Astrocyte (in vitro differentiated cells and primary cell): ENCODE measurements at regions not wholly inside any gene's neighbourhood (a gene's known extent, or its start where the extent isn't known, plus 50 kb on each side); places are given as distances from the start of the nearest gene placed in this dataset.
A peak's percentile ranks its signal among the peaks of the same experiment; 100 is the strongest.
"Not testable (repeated sequence)": the region's sequence is repeated elsewhere in the genome, so short reads cannot be mapped to it uniquely, and the experiment has no call there.

Experiments
- DNase-seq: peaks from one replicate; pipeline ENCODE4 v3.0.0-alpha.2; 2010; ENCODE audit warnings: low read depth
- FAIRE-seq: peaks from 2 replicates; lab custom pipeline; 2011; peaks lifted over from hg19 to GRCh38; lab: Jason Lieb, UNC
- H2AFZ ChIP-seq: 2 replicates; pipeline ENCODE4 v1.6.0; 2012; ENCODE audit warnings: low read depth, low read length, inconsistent platforms
- H3K27ac ChIP-seq: 2 replicates; pipeline ENCODE4 v1.5.1; 2011; ENCODE audit warnings: low read depth, low read length, inconsistent platforms
- H3K27me3 ChIP-seq: 2 replicates; pipeline ENCODE4 v1.6.0; 2011; ENCODE audit warnings: low read length, inconsistent platforms; ENCODE audit not compliant: insufficient read depth
- H3K36me3 ChIP-seq: 2 replicates; pipeline ENCODE4 v1.5.1; 2011; ENCODE audit warnings: low read length, inconsistent platforms; ENCODE audit not compliant: insufficient read depth
- H3K4me1 ChIP-seq: 2 replicates; pipeline ENCODE4 v1.5.1; 2011; ENCODE audit warnings: low read length, inconsistent platforms; ENCODE audit not compliant: insufficient read depth
- H3K4me2 ChIP-seq: 2 replicates; pipeline ENCODE4 v1.6.0; 2012; ENCODE audit warnings: low read length, inconsistent platforms
- H3K4me3 ChIP-seq: 2 replicates; pipeline ENCODE4 v1.5.1; 2011; ENCODE audit warnings: low read depth, mild to moderate bottlenecking, low read length, inconsistent platforms; ENCODE audit not compliant: insufficient read depth
- H3K79me2 ChIP-seq: 2 replicates; pipeline ENCODE4 v1.6.0; 2012; ENCODE audit warnings: mild to moderate bottlenecking, low read length, inconsistent platforms; ENCODE audit not compliant: insufficient read depth
- H3K9ac ChIP-seq: 2 replicates; pipeline ENCODE4 v1.6.0; 2012; ENCODE audit warnings: mild to moderate bottlenecking, low read length, inconsistent platforms
- H3K9me3 ChIP-seq: 2 replicates; pipeline ENCODE4 v1.5.1; 2012; ENCODE audit warnings: low read depth, mild to moderate bottlenecking, low read length, inconsistent platforms; ENCODE audit not compliant: insufficient read depth
- H4K20me1 ChIP-seq: 2 replicates; pipeline ENCODE4 v1.6.0; 2012; ENCODE audit warnings: low read length, inconsistent platforms; ENCODE audit not compliant: insufficient read depth
- H3K27ac Mint-ChIP-seq: one replicate; pipeline ENCODE4 v1.8.0; 2021; ENCODE audit warnings: mild to moderate bottlenecking, mixed read lengths; ENCODE audit not compliant: unreplicated experiment
- H3K27me3 Mint-ChIP-seq: one replicate; pipeline ENCODE4 v1.8.0; 2021; ENCODE audit warnings: low read depth, mixed read lengths; ENCODE audit not compliant: unreplicated experiment
- H3K36me3 Mint-ChIP-seq: one replicate; pipeline ENCODE4 v1.8.0; 2021; ENCODE audit warnings: low read depth, mixed read lengths; ENCODE audit not compliant: unreplicated experiment
- H3K4me1 Mint-ChIP-seq: one replicate; pipeline ENCODE4 v1.8.0; 2021; ENCODE audit warnings: low read depth, mixed read lengths; ENCODE audit not compliant: unreplicated experiment
- H3K4me3 Mint-ChIP-seq: one replicate; pipeline ENCODE4 v1.8.0; 2021; ENCODE audit warnings: mild to moderate bottlenecking, moderate library complexity, mixed read lengths; ENCODE audit not compliant: unreplicated experiment
- H3K9me3 Mint-ChIP-seq: one replicate; pipeline ENCODE4 v1.8.0; 2021; ENCODE audit warnings: mild to moderate bottlenecking, mixed read lengths; ENCODE audit not compliant: unreplicated experiment

DNA sequence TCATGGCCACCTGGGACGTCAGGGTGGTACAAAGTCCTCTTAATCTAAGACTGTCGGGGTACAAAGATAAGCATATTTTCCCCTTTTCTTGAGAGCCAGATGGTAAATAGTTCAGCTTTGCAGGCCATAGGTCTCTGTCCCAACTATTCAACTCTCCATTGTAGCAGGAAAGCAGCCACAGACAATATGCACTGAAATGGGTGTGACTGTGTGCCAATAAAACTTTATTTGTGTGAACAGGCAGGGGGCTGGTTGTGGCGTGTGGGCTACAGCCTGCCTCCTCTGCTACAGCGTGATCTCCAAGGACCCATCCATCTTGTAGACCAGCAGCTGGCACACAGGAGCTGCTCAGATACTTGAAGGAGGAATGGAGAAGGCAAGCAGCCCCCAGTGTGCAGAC, 73.2 kb upstream of the CLEC6A start:
- not testable (repeated sequence) for H3K79me2 ChIP-seq, H3K4me1 ChIP-seq, H3K4me3 Mint-ChIP-seq, H3K27ac Mint-ChIP-seq, H3K27me3 ChIP-seq, H3K36me3 ChIP-seq, H4K20me1 ChIP-seq, FAIRE-seq, H2AFZ ChIP-seq, H3K27ac ChIP-seq, H3K9me3 ChIP-seq, H3K36me3 Mint-ChIP-seq, H3K4me2 ChIP-seq, H3K4me1 Mint-ChIP-seq, H3K9me3 Mint-ChIP-seq, H3K9ac ChIP-seq, DNase-seq, H3K4me3 ChIP-seq
- peaks cover 11% of the 10 kb centered on the region for H3K27me3 Mint-ChIP-seq

DNA sequence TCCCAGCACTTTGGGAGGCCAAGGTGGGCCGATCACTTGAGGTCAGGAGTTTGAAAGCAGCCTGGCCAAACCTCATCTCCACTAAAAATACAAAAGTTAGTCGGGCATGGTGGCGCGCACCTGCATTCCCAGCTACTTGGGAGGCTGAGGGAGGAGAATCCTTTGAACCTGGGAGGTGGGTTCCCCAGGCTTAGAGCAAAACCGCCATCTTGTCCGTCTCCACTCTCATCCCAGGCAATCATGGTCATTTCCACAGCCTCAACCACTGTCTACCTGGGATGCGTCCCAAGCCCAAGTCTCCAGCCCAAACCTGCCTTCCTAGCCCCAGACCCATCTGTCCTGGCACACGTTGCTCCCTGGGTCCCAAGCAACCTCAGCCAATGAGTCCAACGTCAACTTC, 71.1 kb upstream of the CLEC6A start:
- not testable (repeated sequence) for FAIRE-seq

DNA sequence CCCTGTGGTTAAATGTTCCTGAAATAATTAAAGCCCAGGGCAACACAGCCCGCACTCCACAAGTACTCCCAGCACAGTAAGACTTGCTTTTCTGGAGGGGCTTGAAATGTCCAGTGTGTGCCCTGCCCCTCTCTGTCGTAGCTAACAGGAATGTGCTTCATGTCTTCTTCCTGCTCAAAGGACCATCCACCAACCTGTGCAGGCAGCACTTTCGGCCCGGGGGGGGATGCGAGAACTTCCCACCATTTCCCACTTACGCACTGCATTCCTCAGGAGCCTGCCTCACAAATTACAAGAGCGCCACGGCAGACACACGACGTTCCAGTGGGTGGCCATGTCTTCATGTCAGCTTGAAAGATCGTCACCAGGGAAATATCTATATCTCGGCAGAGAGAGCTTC, 70.3 kb upstream of the CLEC6A start:
- H3K9me3 ChIP-seq, H3K27ac ChIP-seq, H3K79me2 ChIP-seq, H3K9me3 Mint-ChIP-seq, H2AFZ ChIP-seq, H3K4me1 Mint-ChIP-seq, H3K4me3 Mint-ChIP-seq, H3K27me3 ChIP-seq, H3K36me3 ChIP-seq, H3K36me3 Mint-ChIP-seq, H4K20me1 ChIP-seq, H3K4me2 ChIP-seq, FAIRE-seq, DNase-seq, H3K4me1 ChIP-seq, H3K9ac ChIP-seq, H3K27ac Mint-ChIP-seq, H3K4me3 ChIP-seq: not testable (repeated sequence)
- peaks cover 21% of the 10 kb centered on the region for H3K27me3 Mint-ChIP-seq

More for the DNA sequence above, 71.1 kb upstream of the CLEC6A start:
- H3K4me1 ChIP-seq, H3K27ac ChIP-seq, H3K27me3 ChIP-seq, H3K9ac ChIP-seq, H3K36me3 Mint-ChIP-seq, H3K4me3 Mint-ChIP-seq, H3K36me3 ChIP-seq, H4K20me1 ChIP-seq, H3K9me3 ChIP-seq, H3K4me2 ChIP-seq, H3K27ac Mint-ChIP-seq, H3K79me2 ChIP-seq, H3K4me3 ChIP-seq, H2AFZ ChIP-seq, H3K9me3 Mint-ChIP-seq, DNase-seq, H3K4me1 Mint-ChIP-seq: not testable (repeated sequence)
- H3K27me3 Mint-ChIP-seq = peaks cover 23% of the 10 kb centered on the region

DNA sequence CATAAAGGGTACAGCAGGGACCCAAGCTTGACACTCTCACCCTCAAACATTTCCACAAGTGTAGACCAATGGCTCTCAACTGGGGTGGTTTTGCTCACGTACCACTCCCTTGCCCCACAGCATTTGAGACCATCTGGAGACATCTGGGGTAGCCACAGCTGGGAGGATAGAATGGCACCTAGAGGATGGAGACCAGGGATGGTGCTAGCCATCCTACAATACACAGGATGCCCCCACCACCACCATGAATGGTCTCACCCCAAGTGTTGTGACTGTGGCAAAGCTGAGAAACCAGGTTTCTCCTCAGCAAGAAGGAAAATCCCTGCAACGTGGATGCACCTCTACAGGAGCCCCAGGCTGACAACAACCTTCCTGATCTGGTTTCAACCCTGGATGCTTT, 69.1 kb upstream of the CLEC6A start:
- peaks cover 20% of the 10 kb centered on the region for H3K27me3 Mint-ChIP-seq
- not testable (repeated sequence) for H3K9me3 Mint-ChIP-seq

DNA sequence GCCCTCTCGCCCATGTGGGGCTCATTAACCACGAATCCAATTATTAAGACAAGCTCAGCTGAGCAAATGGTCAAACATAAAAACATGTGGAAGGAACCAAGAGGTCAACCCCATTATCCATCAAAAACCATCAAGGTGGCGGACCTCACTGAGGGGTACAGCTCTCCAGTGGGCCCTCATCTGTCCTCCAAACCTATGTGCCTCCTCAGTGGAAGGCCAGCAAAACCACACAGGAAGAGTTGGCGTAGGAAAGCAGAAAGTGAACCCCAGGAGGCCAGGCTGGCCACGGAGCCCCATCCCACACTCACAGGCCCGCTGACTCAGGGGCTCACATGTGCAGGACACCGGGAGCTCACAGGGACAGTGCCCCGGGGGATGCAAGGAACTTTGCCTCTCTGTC, 66.5 kb upstream of the CLEC6A start:
- not testable (repeated sequence) for H3K4me1 ChIP-seq, H3K9me3 ChIP-seq, H3K27ac Mint-ChIP-seq, H3K9ac ChIP-seq, H3K79me2 ChIP-seq, H4K20me1 ChIP-seq, FAIRE-seq, H2AFZ ChIP-seq, H3K4me1 Mint-ChIP-seq, H3K9me3 Mint-ChIP-seq, H3K4me3 ChIP-seq, H3K27me3 ChIP-seq, H3K36me3 Mint-ChIP-seq, H3K36me3 ChIP-seq, DNase-seq, H3K4me2 ChIP-seq, H3K27ac ChIP-seq
- Mint-ChIP-seq H3K4me3 (peak overlapping the region; percentile 64), H3K27me3 (peaks cover 27% of the 10 kb centered on the region)

More for the DNA sequence above, 69.1 kb upstream of the CLEC6A start:
- DNase-seq, H2AFZ ChIP-seq, H3K36me3 ChIP-seq, H3K79me2 ChIP-seq, H3K9ac ChIP-seq, H3K27ac Mint-ChIP-seq, H3K27ac ChIP-seq, H3K4me2 ChIP-seq, H3K4me1 ChIP-seq, H3K36me3 Mint-ChIP-seq, H3K27me3 ChIP-seq, FAIRE-seq, H3K9me3 ChIP-seq, H4K20me1 ChIP-seq, H3K4me1 Mint-ChIP-seq, H3K4me3 ChIP-seq, H3K4me3 Mint-ChIP-seq: not testable (repeated sequence)
